Testis (tissue), 2 donors: ENCODE measurements at regions not wholly inside any gene's neighbourhood (a gene's known extent, or its start where the extent isn't known, plus 50 kb on each side); places are given as distances from the start of the nearest gene placed in this dataset.

Source experiments
- CTCF ChIP-seq, 3 experiments: fragments of 450-650 bp in 2 of 3; fragments of 200-600 bp in 1 of 3; sonication (generic) in 1 of 3; IDR thresholded peaks; one replicate each; pipeline ENCODE4 v1.5.1; 2016 to 2019; ENCODE audit warnings: antibody characterized with exemption in 3 of 3, mild to moderate bottlenecking in 2 of 3, moderate library complexity in 1 of 3
- POLR2A ChIP-seq: fragments of 450-650 bp; IDR thresholded peaks from one replicate; pipeline ENCODE4 v1.6.1; 2017; ENCODE audit warnings: antibody characterized with exemption, mild to moderate bottlenecking, moderate library complexity

- TF ChIP-seq CTCF (IDR thresholded peaks at IDR 0.05): no peak
- no peak for TF ChIP-seq POLR2A
Observed at GRCh38 chr22:48368975-48369525, 1458.6 kb downstream of the BRD1 start.
